HG02588 (cell line): ENCODE measurements at regions not wholly inside any gene's neighbourhood (a gene's known extent, or its start where the extent isn't known, plus 50 kb on each side); places are given as distances from the start of the nearest gene placed in this dataset.
"Not testable (repeated sequence)": the region's sequence is repeated elsewhere in the genome, so short reads cannot be mapped to it uniquely, and the experiment has no call there.

Experiments used
- ATAC-seq: cut with Tn5 transposase; IDR thresholded peaks from one replicate; pipeline ENCODE4 v1.9.1; 2021; ENCODE audit warnings: mild to moderate bottlenecking, moderate library complexity; ENCODE audit not compliant: unreplicated experiment

- not testable (repeated sequence) for ATAC-seq
These were observed 63.8 kb downstream of the NSUN5 start for GRCh38 chr7:73244782-73245311.

- ATAC-seq = peak; percentile 93
These were observed 73.5 kb downstream of the NSUN5 start for GRCh38 chr7:73234994-73235717.

GRCh38 chr7:73225745-73226144, 82.9 kb downstream of the NSUN5 start:
- not testable (repeated sequence) for ATAC-seq

- ATAC-seq = not testable (repeated sequence)
These were observed 86.9 kb downstream of the NSUN5 start for GRCh38 chr7:73221724-73222123.

DNA sequence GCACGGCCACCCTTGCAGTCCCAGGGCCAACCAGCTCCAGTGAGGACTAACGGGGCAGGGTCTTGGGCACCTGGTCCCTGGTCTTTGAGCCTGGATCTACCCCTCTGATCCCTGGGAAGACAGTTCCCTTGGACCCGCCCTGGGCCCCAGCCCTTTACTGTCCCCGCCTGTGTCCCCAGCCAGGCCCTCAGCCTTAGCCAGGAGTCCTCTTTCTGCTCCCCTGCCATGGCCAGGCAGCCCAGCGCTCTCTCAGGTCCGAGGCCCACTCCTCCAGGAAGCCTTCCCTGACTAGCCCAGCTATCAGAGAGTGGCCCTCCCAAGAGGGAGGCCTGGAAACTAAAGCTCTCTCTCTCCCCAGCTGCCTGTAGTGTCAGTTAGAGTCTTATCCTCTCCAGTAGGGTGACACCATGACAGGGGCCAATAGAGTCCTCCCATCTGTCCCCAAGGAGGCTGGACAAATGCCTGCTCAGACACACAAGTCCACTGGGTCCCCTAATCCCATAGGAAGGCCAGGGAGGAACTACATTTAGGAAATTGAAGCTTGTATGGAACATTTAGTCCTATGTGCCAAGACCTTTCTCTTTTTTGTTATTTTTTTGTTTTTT, 87.8 kb downstream of the NSUN5 start:
- peak; percentile 27 for ATAC-seq

DNA sequence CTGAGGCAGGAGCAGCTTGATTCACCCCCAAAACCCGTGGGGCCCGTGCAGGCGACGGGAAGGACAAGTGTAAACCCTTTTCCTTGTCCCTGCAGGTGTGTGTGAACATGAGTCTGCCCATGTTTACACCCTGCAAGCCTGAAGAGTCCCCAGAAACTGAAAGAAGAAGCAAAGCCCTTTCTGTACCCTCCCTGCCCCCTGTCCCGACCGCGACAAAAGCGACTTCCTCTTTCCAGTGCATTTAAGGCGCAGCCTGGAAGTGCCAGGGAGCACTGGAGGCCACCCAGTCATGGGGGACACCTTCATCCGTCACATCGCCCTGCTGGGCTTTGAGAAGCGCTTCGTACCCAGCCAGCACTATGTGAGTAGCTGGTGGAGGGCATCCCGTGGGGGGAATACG, 88.3 kb downstream of the NSUN5 start:
- ATAC-seq = peak; percentile 81

- ATAC-seq = not testable (repeated sequence)
These were observed 89.8 kb downstream of the NSUN5 start for GRCh38 chr7:73218802-73219201.

DNA sequence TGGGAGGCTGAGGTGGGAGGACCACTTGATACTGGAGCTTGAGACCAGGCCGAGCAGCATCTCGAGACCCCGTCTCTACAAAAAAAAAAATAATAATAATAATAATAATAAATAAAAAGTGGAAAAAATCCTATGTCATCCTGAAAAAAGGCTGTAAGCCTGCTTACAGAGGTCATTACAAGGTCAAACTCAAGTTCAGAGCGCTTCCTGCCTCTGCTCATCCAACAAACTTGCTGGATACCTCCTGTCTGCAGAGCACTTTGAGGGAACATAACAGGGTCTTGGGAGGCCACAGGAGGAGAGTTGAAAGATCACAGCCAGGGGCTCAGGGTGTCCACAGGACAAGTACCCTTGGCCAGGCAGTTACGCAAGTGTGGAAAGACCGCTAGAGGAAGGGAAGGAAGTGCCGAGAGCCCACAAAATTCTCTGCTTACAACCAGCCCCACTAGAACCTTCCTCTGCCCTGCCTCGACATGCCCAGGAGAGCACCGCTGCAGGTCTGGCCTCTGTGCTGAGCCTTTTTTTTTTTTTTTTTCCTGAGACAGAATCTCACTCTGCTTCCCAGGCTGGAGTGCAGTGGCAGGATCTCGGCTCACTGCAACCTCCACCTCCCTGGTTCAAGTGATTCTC, 92.5 kb downstream of the NSUN5 start:
- not testable (repeated sequence) for ATAC-seq

DNA sequence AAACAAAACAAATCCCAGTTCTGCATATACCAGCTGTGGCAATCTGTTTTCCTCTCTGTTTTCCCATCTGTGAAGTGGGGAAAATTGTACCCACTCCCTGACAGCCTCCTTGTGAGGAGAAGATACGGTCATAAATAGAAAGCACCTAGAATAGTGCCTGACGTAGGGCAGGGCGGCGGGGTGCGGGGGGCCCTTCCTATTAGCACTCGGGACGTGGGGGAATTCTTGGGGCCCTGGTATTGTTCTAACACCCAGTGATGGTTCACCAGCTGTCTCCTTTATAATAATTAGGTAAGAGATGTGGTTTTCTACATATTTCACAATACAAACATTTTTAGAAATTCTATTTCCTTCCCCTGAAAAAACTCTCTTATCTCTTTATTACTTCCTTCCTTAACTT, 93.4 kb downstream of the NSUN5 start:
- not testable (repeated sequence) for ATAC-seq

DNA sequence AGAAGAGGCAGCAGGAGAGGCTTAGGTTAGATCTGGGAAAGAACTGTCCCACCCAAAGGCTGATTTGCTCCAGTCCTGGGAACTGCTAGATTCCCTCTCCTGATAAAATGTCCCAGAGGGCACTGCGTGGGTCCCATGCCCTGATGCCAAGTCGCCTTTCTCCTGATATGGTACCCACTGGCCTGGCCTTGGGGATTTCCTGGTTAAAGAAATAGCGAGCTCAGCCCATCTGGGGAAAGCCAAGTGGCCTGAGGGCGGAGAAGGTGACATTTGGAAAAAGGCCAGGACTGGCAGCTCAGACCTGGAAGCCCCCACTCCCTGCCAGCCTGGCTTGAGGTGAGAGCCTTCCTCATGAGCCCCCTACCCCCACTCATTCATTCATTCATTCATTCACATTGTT, 94.2 kb downstream of the NSUN5 start:
- ATAC-seq = not testable (repeated sequence)

GRCh38 chr7:73213076-73213475, 95.5 kb downstream of the NSUN5 start:
- ATAC-seq = peak; percentile 26

GRCh38 chr7:73205594-73205993, 103.0 kb downstream of the NSUN5 start:
- not testable (repeated sequence) for ATAC-seq

DNA sequence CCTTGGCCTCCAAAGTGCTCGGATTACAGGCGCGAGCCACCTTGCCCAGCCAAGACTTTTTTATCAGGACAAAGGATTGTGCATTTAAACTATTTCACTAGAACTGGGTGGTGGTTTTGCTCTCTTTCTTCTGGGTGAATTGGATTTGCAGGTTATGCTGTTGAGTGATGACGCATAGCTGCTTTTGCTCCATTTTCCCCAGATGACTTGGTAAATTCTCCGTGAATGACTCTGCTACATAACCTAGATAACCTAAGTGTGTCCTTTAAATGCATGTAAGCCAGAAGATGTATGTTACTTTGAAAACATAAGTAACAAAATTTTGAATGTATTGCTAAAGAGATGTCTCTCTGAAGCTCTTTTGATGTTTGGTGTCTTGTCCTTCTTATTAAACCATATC, 103.7 kb downstream of the NSUN5 start:
- not testable (repeated sequence) for ATAC-seq

- ATAC-seq = not testable (repeated sequence)
These were observed 105.3 kb downstream of the NSUN5 start for GRCh38 chr7:73203312-73203711.

- not testable (repeated sequence) for ATAC-seq
These were observed 107.4 kb downstream of the NSUN5 start for GRCh38 chr7:73201264-73201663.

GRCh38 chr7:73200518-73201099, 108.0 kb downstream of the NSUN5 start:
- not testable (repeated sequence) for ATAC-seq

DNA sequence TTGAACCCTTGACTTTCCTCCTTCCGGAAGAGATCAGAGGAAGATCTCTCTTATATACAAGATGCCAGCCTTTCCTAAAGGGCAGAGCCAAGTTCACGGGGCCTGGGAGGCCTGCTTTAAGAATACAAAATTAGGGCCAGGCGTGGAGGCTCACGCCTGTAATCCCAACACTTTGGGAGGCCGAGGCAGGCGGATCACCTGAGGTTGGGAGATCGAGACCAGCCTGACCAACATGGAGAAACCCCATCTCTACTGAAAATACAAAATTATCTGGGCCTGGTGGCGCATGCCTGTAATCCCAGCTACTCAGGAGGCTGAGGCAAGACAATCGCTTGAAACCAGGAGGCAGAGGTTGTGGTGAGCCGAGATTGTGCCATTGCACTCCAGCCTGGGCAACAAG, 108.2 kb upstream of the SPDYE9 start:
- not testable (repeated sequence) for ATAC-seq

DNA sequence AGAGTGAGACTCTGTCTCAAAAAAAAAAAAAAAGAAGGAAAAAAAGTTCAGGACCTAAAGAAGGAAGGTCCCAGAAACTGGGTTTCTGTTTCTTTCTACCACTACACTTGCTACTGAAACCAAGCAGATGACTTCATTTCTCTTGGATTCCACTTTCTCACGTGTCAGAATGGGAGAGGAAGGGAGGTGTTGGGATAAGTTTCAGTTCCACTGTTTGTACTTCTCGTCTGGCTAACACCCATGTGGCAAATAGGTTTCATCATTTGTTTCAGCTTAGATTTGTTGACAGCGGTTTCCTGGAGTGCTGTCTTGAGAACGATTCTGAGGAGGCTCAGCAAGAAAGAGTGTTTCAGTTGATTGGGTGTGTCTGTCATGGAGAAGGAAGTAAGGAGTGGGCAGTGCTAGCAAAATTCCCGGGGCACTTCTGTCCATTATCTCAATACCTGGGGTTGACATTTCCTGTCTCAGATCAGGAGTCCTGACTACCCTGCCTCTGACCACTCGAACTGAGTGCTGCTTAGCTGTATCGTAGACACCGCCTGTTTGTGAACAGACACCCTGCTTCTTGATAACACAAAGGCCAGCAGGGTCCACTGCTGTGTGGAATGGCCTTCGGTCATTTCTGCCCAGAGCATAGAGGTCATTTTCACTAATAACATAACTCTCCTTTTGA, 104.8 kb upstream of the SPDYE9 start:
- ATAC-seq = not testable (repeated sequence)

- ATAC-seq = not testable (repeated sequence)
These were observed 102.4 kb upstream of the SPDYE9 start for GRCh38 chr7:73188287-73188686.

- not testable (repeated sequence) for ATAC-seq
These were observed 100.9 kb upstream of the SPDYE9 start for GRCh38 chr7:73186589-73187309.
